ENCODE measurements at regions not wholly inside any gene's neighbourhood (a gene's known extent, or its start where the extent isn't known, plus 50 kb on each side); places are given as distances from the start of the nearest gene placed in this dataset.
A peak's percentile ranks its signal among the peaks of the same experiment; 100 is the strongest.

DNA sequence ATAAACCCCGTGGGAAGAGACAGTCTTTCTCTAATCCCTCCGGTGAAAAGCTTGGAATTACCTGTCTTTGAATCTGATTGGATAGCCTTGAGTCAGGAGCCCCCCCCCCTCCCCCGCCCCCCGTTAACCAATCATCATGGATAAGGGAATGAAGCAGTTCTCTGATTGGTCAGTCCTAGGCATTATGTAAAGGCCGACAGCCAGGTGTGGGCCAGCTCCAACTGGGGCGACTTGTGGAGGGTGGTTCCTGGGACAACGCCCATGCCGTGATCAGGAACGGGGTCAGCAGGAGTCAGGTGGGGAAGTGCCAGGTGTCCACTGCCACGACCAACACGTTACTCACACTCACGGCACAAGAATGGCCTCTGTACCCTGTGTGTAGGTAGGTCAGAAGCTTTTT lies 406.8 kb upstream of the SULF2 start:
- no peak overlapping the region for H3K4me3 ChIP-seq (ENCODE audit: low read depth, low read length)
- H3K36me3 ChIP-seq (replicated peaks), result no peaks in the 10 kb centered on the region
- TF ChIP-seq, protein P1, sequence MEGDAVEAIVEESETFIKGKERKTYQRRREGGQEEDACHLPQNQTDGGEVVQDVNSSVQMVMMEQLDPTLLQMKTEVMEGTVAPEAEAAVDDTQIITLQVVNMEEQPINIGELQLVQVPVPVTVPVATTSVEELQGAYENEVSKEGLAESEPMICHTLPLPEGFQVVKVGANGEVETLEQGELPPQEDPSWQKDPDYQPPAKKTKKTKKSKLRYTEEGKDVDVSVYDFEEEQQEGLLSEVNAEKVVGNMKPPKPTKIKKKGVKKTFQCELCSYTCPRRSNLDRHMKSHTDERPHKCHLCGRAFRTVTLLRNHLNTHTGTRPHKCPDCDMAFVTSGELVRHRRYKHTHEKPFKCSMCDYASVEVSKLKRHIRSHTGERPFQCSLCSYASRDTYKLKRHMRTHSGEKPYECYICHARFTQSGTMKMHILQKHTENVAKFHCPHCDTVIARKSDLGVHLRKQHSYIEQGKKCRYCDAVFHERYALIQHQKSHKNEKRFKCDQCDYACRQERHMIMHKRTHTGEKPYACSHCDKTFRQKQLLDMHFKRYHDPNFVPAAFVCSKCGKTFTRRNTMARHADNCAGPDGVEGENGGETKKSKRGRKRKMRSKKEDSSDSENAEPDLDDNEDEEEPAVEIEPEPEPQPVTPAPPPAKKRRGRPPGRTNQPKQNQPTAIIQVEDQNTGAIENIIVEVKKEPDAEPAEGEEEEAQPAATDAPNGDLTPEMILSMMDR (IDR thresholded peaks at IDR 0.05; ENCODE audit: low read depth, low read length, missing control alignments), result no peak
- no peak for DNase-seq
- in situ Hi-C loops (cut with HindIII; ENCODE audit: low pct_ligation_motif_present, low sequenced_read_pairs), result no loop called here
- no peak overlapping the region for H3K27ac ChIP-seq
- peaks cover 8% of the 10 kb centered on the region for H3K27me3 ChIP-seq (replicated peaks)

DNA sequence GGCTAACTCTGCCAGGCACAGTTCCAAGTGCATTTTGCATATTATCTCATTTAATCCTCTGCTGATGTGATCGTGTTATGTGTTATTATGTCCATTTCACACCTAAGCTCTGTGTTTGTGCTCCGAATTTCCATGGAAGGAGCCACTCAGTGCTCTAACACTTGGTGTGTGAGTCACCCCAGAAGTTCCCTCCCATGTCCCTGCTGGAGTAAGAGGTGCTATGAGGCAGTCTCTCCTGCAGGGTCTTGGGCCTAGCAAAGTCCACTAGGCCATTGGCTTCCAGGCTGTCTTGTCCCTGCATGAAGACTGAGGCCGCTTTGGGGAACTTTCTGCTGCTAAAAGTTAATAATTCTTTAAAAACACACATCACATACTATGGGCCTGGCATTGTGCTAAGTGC lies 405.9 kb upstream of the SULF2 start:
- in situ Hi-C loops (cut with HindIII; ENCODE audit: low pct_ligation_motif_present, low sequenced_read_pairs), result no loop called here
- no peaks in the 10 kb centered on the region for H3K36me3 ChIP-seq (replicated peaks)
- DNase-seq, result no peak
- H3K27me3 ChIP-seq (replicated peaks), result peaks cover under 1% of the 10 kb centered on the region
- H3K4me3 ChIP-seq (ENCODE audit: low read depth, low read length), result no peak overlapping the region
- TF ChIP-seq, protein P1 (IDR thresholded peaks at IDR 0.05; ENCODE audit: low read depth, low read length, missing control alignments), result peak; percentile 9
- no peak overlapping the region for H3K27ac ChIP-seq

DNA sequence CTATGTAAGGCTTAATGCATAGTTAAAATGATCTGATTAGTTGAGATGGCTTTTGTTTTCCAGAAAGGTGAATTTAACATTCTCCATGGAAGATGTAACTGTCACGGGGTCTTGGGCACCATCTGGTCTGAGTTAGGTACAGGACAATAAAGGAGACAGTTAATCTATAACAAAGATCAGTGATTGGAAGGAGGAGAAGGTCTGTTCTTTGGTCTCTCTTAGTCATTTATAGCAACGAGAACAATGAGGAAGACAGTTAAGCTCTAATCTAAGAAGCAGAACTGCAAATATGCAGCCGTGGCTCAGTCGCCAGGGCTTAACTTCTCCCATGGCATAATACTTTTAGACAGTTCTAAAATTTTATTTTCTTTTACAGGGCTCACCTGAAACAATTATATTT lies 405.5 kb upstream of the SULF2 start:
- TF ChIP-seq, protein P1 (IDR thresholded peaks at IDR 0.05; ENCODE audit: low read depth, low read length, missing control alignments), result no peak
- no peak overlapping the region for H3K27ac ChIP-seq
- no peaks in the 10 kb centered on the region for H3K27me3 ChIP-seq (replicated peaks)
- DNase-seq, result no peak
- H3K4me3 ChIP-seq (ENCODE audit: low read depth, low read length), result no peak overlapping the region
- in situ Hi-C loops (cut with HindIII; ENCODE audit: low pct_ligation_motif_present, low sequenced_read_pairs), result no loop called here
- H3K36me3 ChIP-seq (replicated peaks), result no peaks in the 10 kb centered on the region

DNA sequence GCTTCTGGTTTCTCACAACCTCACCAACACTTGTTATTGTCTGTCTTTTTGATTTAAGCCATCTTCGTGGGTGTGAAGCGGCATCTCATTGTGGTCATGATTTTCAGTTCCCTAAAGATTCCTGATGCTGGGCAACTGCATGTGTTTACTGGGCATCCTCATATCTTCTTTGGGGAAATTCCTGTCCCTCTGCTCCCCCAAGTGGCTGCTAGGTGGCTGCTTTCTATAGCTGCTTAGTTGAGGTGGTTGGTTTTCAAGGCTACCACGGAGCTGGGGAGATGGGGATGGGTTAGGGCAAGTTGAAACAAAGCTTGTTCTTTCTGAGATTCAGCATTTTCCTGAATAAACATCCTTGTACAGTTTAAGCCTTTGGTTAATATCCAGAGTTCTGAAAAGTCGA lies 403.9 kb upstream of the SULF2 start:
- peak; percentile 4 for DNase-seq
- Histone ChIP-seq H3K27me3 (replicated peaks) (no peaks in the 10 kb centered on the region), H3K36me3 (replicated peaks) (no peaks in the 10 kb centered on the region), H3K27ac (no peak overlapping the region), H3K4me3 (ENCODE audit: low read depth, low read length) (no peak overlapping the region)
- TF ChIP-seq, protein P1 (IDR thresholded peaks at IDR 0.05; ENCODE audit: low read depth, low read length, missing control alignments), result peak; percentile 60
- in situ Hi-C loops (cut with HindIII; ENCODE audit: low pct_ligation_motif_present, low sequenced_read_pairs), result no loop called here

DNA sequence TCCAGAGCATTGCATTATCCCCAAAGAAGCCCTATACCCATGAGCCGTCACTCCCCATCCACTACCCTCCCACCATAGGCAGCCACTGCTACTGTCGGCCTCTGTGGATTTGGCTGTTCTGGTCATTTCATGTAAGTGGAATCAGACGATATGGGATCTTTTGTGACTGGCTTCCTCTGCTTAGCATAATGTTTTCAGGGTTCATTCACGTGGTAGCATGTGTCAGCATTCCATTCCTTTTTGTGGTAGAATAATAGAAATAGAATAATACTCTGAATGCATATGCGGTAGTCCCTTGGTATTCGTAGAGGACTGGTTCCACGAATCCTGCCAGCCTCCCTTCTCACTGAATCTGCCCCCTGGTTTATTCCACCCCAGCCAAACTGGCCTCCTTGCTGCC lies 402.6 kb upstream of the SULF2 start:
- DNase-seq, result peak; percentile 68

DNA sequence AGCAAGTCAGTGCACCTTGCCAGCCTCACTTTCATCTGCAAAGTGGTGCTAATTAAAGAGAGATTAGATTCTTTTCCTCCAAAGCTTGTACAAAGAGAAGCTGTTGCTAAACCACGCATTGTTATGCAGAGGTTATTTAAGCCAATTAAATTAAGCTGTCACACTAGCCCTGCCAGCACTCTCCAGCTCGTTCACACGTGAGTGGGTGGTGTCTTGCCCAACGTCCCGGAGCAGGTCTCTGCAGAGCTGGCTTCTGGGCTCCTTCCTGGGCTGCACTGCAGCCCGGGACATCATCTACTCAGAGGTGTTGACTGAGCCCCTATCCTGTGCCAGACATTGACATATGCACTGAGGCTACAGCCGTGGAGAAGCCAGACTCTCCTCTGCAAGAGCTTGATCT lies 401.6 kb upstream of the SULF2 start:
- H3K27ac ChIP-seq, result no peak overlapping the region
- in situ Hi-C loops (cut with HindIII; ENCODE audit: low pct_ligation_motif_present, low sequenced_read_pairs), result no loop called here
- H3K36me3 ChIP-seq (replicated peaks), result no peaks in the 10 kb centered on the region
- TF ChIP-seq, protein P1 (IDR thresholded peaks at IDR 0.05; ENCODE audit: low read depth, low read length, missing control alignments), result no peak
- no peak overlapping the region for H3K4me3 ChIP-seq (ENCODE audit: low read depth, low read length)
- DNase-seq, result no peak
- no peaks in the 10 kb centered on the region for H3K27me3 ChIP-seq (replicated peaks)

More for the DNA sequence above, 402.6 kb upstream of the SULF2 start:
- Histone ChIP-seq H3K36me3 (replicated peaks) (no peaks in the 10 kb centered on the region), H3K4me3 (ENCODE audit: low read depth, low read length) (no peak overlapping the region), H3K27ac (no peak overlapping the region), H3K27me3 (replicated peaks) (no peaks in the 10 kb centered on the region)
- in situ Hi-C loops (cut with HindIII; ENCODE audit: low pct_ligation_motif_present, low sequenced_read_pairs), result no loop called here
- TF ChIP-seq, protein P1 (IDR thresholded peaks at IDR 0.05; ENCODE audit: low read depth, low read length, missing control alignments), result no peak

All from brain microvascular endothelial cell (primary cell).